GM19025 (cell line): ENCODE measurements at regions not wholly inside any gene's neighbourhood (a gene's known extent, or its start where the extent isn't known, plus 50 kb on each side); places are given as distances from the start of the nearest gene placed in this dataset.
"Not testable (repeated sequence)": the region's sequence is repeated elsewhere in the genome, so short reads cannot be mapped to it uniquely, and the experiment has no call there.

ENCODE experiments used
- ATAC-seq: cut with Tn5 transposase; IDR thresholded peaks from one replicate; pipeline ENCODE4 v1.9.1; 2021; ENCODE audit warnings: mild to moderate bottlenecking, low read depth, moderate library complexity; ENCODE audit not compliant: unreplicated experiment

- ATAC-seq = no peak
Observed at GRCh38 chr18:5721924-5722323, 173.4 kb downstream of the TMEM200C start.

- ATAC-seq = no peak
Observed at GRCh38 chr18:5720132-5720531, 175.2 kb downstream of the TMEM200C start.

- ATAC-seq = no peak
Observed at GRCh38 chr18:5717256-5717655, 173.5 kb upstream of the EPB41L3 start.

GRCh38 chr18:5710676-5711075, 166.9 kb upstream of the EPB41L3 start:
- ATAC-seq = no peak

- ATAC-seq = no peak
Observed at GRCh38 chr18:5710235-5710634, 166.4 kb upstream of the EPB41L3 start.

- no peak for ATAC-seq
Observed at GRCh38 chr18:5709476-5710095, 165.8 kb upstream of the EPB41L3 start.

- ATAC-seq = no peak
Observed at GRCh38 chr18:5707586-5707985, 163.8 kb upstream of the EPB41L3 start.

- ATAC-seq = no peak
Observed at GRCh38 chr18:5705393-5705792, 161.6 kb upstream of the EPB41L3 start.

GRCh38 chr18:5704847-5705246, 161.1 kb upstream of the EPB41L3 start:
- ATAC-seq = no peak

- not testable (repeated sequence) for ATAC-seq
Observed at GRCh38 chr18:5702016-5702415, 158.2 kb upstream of the EPB41L3 start.

GRCh38 chr18:5693699-5694294, 150.0 kb upstream of the EPB41L3 start:
- ATAC-seq = no peak

GRCh38 chr18:5678779-5679406, 135.1 kb upstream of the EPB41L3 start:
- ATAC-seq = no peak

GRCh38 chr18:5678278-5678677, 134.5 kb upstream of the EPB41L3 start:
- no peak for ATAC-seq

GRCh38 chr18:5673616-5674015, 129.8 kb upstream of the EPB41L3 start:
- ATAC-seq = no peak

GRCh38 chr18:5669585-5669984, 125.8 kb upstream of the EPB41L3 start:
- ATAC-seq = no peak

- no peak for ATAC-seq
Observed at GRCh38 chr18:5668087-5668715, 124.4 kb upstream of the EPB41L3 start.

- no peak for ATAC-seq
Observed at GRCh38 chr18:5667356-5667755, 123.6 kb upstream of the EPB41L3 start.

GRCh38 chr18:5662586-5663090, 118.8 kb upstream of the EPB41L3 start:
- no peak for ATAC-seq

GRCh38 chr18:5661179-5661578, 117.4 kb upstream of the EPB41L3 start:
- ATAC-seq = no peak

GRCh38 chr18:5653802-5654201, 110.0 kb upstream of the EPB41L3 start:
- ATAC-seq = no peak

GRCh38 chr18:5651736-5652135, 107.9 kb upstream of the EPB41L3 start:
- no peak for ATAC-seq
